IMR-90 (cell line): ENCODE measurements at regions not wholly inside any gene's neighbourhood (a gene's known extent, or its start where the extent isn't known, plus 50 kb on each side); places are given as distances from the start of the nearest gene placed in this dataset.

Experiments
- ATAC-seq: fragments of 200-7000 bp; cut with Tn5 transposase; 2 replicates; pipeline ENCODE4 v1.9.1; 2020; ENCODE audit warnings: low read depth, mild to moderate bottlenecking, moderate library complexity
- BruUV-seq: library from RNA; stranded (reverse); fragments of 400-500 nt; replicated peaks from 2 replicates; lab custom pipeline; 2021; lab: Mats Ljungman, UMichigan
- CTCF ChIA-PET: fragments of 300-600 bp; formaldehyde crosslinking; extraction: SDS; loops from one replicate; lab custom pipeline; 2021; ENCODE audit warnings: antibody characterized with exemption; lab: Yijun Ruan, JAX
- POLR2A ChIA-PET: fragments of 300-600 bp; sonication (Branson Sonifier 250); formaldehyde crosslinking; loops from one replicate; lab custom pipeline; 2022; ENCODE audit warnings: antibody characterized with exemption; ENCODE audit not compliant: unreplicated experiment; lab: Charles Lee
- DNase-seq: peaks from one replicate; pipeline ENCODE4 v3.0.0; 2013
- H2AFZ ChIP-seq: replicated peaks from 2 replicates; pipeline ENCODE3; 2013; ENCODE audit warnings: low read length, mild to moderate bottlenecking; ENCODE audit not compliant: poor library complexity
- H2AK5ac ChIP-seq: 2 replicates; pipeline ENCODE4 v1.6.1; 2013; ENCODE audit warnings: low read depth, low read length, inconsistent platforms
- H2AK9ac ChIP-seq: replicated peaks from 2 replicates; pipeline ENCODE3; 2013; ENCODE audit warnings: mild to moderate bottlenecking, low read depth, low read length, moderate library complexity; ENCODE audit not compliant: poor library complexity
- H2BK120ac ChIP-seq: 2 replicates; pipeline ENCODE4 v1.6.1; 2013; ENCODE audit warnings: low read depth, low read length, inconsistent platforms
- H2BK15ac ChIP-seq: 3 replicates; pipeline ENCODE4 v1.6.1; 2013; ENCODE audit warnings: low read depth, low read length, inconsistent platforms
- H2BK20ac ChIP-seq: 2 replicates; pipeline ENCODE4 v1.6.1; 2013; ENCODE audit warnings: low read depth, mild to moderate bottlenecking, inconsistent platforms, low read length, moderate library complexity
- H2BK5ac ChIP-seq: 2 replicates; pipeline ENCODE4 v1.6.1; 2013; ENCODE audit warnings: mild to moderate bottlenecking, low read depth, low read length, inconsistent platforms; ENCODE audit not compliant: poor library complexity, severe bottlenecking
- H3K14ac ChIP-seq: replicated peaks from 2 replicates; pipeline ENCODE4 v1.6.1; 2013; ENCODE audit warnings: low read depth, low read length, inconsistent platforms
- H3K18ac ChIP-seq: 2 replicates; pipeline ENCODE4 v1.6.1; 2013; ENCODE audit warnings: low read depth, low read length, control low read depth
- H3K23ac ChIP-seq: 2 replicates; pipeline ENCODE4 v1.6.1; 2013; ENCODE audit warnings: low read depth, low read length, inconsistent platforms
- H3K27ac ChIP-seq: 2 replicates; pipeline ENCODE4 v1.5.1; 2013; ENCODE audit warnings: mild to moderate bottlenecking, control low read depth, low read length; ENCODE audit not compliant: insufficient read depth
- H3K27me3 ChIP-seq: 2 replicates; pipeline ENCODE4 v1.6.1; 2013; ENCODE audit warnings: low read length; ENCODE audit not compliant: control insufficient read depth, insufficient read depth
- H3K36me3 ChIP-seq: 2 replicates; pipeline ENCODE4 v1.6.1; 2013; ENCODE audit warnings: low read length, mixed read lengths; ENCODE audit not compliant: control insufficient read depth, insufficient read depth
- H3K4ac ChIP-seq: 2 replicates; pipeline ENCODE4 v1.6.1; 2013; ENCODE audit warnings: low read depth, low read length, inconsistent platforms
- H3K4me1 ChIP-seq: 2 replicates; pipeline ENCODE4 v1.6.1; 2013; ENCODE audit warnings: low read length, mixed read lengths; ENCODE audit not compliant: control insufficient read depth, insufficient read depth
- H3K4me2 ChIP-seq: 2 replicates; pipeline ENCODE4 v1.6.1; 2013; ENCODE audit warnings: low read depth, mild to moderate bottlenecking, control low read depth, low read length, moderate library complexity
- H3K4me3 ChIP-seq: 2 replicates; pipeline ENCODE4 v1.5.1; 2013; ENCODE audit warnings: low read depth, mild to moderate bottlenecking, control low read depth, low read length, moderate library complexity; ENCODE audit not compliant: insufficient read depth
- H3K56ac ChIP-seq: 2 replicates; pipeline ENCODE4 v1.6.1; 2013; ENCODE audit warnings: low read length, inconsistent platforms; ENCODE audit not compliant: insufficient read depth; ENCODE audit errors: extremely low read depth
- H3K79me1 ChIP-seq, 2 experiments: 2 replicates each; pipeline ENCODE4 v1.6.1; 2013; ENCODE audit warnings: low read length in 2 of 2, inconsistent platforms in 1 of 2, low read depth in 1 of 2
- H3K9ac ChIP-seq: 2 replicates; pipeline ENCODE4 v1.6.1; 2013; ENCODE audit warnings: low read depth, low read length, control low read depth
- H3K9me1 ChIP-seq: 2 replicates; pipeline ENCODE4 v1.6.1; 2013; ENCODE audit warnings: low read length, inconsistent platforms; ENCODE audit not compliant: insufficient read depth
- H3K9me3 ChIP-seq: 2 replicates; pipeline ENCODE4 v1.6.1; 2013; ENCODE audit warnings: low read length; ENCODE audit not compliant: control insufficient read depth, insufficient read depth
- H4K20me1 ChIP-seq: 2 replicates; pipeline ENCODE4 v1.6.1; 2013; ENCODE audit warnings: low read length, inconsistent platforms; ENCODE audit not compliant: insufficient read depth
- H4K5ac ChIP-seq: 2 replicates; pipeline ENCODE4 v1.6.1; 2013; ENCODE audit warnings: mild to moderate bottlenecking, low read depth, low read length, control low read depth
- H4K8ac ChIP-seq, 2 experiments: 2 replicates each; pipeline ENCODE4 v1.6.1; 2013; ENCODE audit warnings: low read depth in 2 of 2, low read length in 2 of 2, control low read depth in 1 of 2, inconsistent platforms in 1 of 2
- H4K91ac ChIP-seq: 2 replicates; pipeline ENCODE4 v1.6.1; 2013; ENCODE audit warnings: low read depth, low read length, inconsistent platforms; ENCODE audit not compliant: insufficient read depth
- BHLHE40 ChIP-seq: fragments of 150-350 bp; IDR thresholded peaks from 2 replicates; pipeline ENCODE4 v1.6.1; 2016; ENCODE audit warnings: mild to moderate bottlenecking, low read depth, low read length
- CEBPB ChIP-seq: IDR thresholded peaks from 2 replicates; pipeline ENCODE4 v1.6.1; 2012; ENCODE audit warnings: low read depth, low read length, improper control_type of control experiment
- CHD1 ChIP-seq: IDR thresholded peaks from 2 replicates; pipeline ENCODE4 v1.6.1; 2012; ENCODE audit warnings: low read depth, low read length, improper control_type of control experiment
- ELK1 ChIP-seq: fragments of 150-350 bp; IDR thresholded peaks from 2 replicates; pipeline ENCODE4 v1.6.1; 2016; ENCODE audit warnings: low read depth, mild to moderate bottlenecking, low read length, moderate library complexity, borderline replicate concordance
- MAZ ChIP-seq: IDR thresholded peaks from 2 replicates; pipeline ENCODE4 v1.6.1; 2012; ENCODE audit warnings: low read depth, mild to moderate bottlenecking, low read length, improper control_type of control experiment, moderate library complexity, borderline replicate concordance
- POLR2A ChIP-seq: IDR thresholded peaks from 2 replicates; pipeline ENCODE4 v1.6.1; 2012; ENCODE audit warnings: mild to moderate bottlenecking, low read depth, low read length
- RCOR1 ChIP-seq: IDR thresholded peaks from 2 replicates; pipeline ENCODE4 v1.6.1; 2012; ENCODE audit warnings: mild to moderate bottlenecking, low read length, improper control_type of control experiment; ENCODE audit not compliant: insufficient replicate concordance
- WGBS, 2 experiments: methylation state at CpG; one replicate each; pipeline versions ENCODE4 v1.1.5 to v1.1.7; 2013; ENCODE audit warnings: missing lambda C conversion rate in 2 of 2; ENCODE audit not compliant: insufficient read length in 1 of 2; ENCODE audit errors: extremely low coverage in 2 of 2; 5-methylcytosine and 5-hydroxymethylcytosine counted together
- dilution Hi-C: fragments of 300-500 bp; cut with HindIII; formaldehyde crosslinking; loops from one replicate; pipeline ENCODE4 v1.14.3; 2018; ENCODE audit warnings: low sequenced_read_pairs; ENCODE audit not compliant: unreplicated experiment
- in situ Hi-C: fragments of 300-500 bp; cut with MboI; formaldehyde crosslinking; loops from 3 replicates; pipeline ENCODE4 v1.14.3; 2019; ENCODE audit warnings: low sequenced_read_pairs, inconsistent platforms, mixed read lengths
- intact Hi-C: fragments of 100-400 bp; cut with micrococcal nuclease; formaldehyde crosslinking; loops from 2 replicates; pipeline ENCODE4 v1.10.0; 2022

DNA sequence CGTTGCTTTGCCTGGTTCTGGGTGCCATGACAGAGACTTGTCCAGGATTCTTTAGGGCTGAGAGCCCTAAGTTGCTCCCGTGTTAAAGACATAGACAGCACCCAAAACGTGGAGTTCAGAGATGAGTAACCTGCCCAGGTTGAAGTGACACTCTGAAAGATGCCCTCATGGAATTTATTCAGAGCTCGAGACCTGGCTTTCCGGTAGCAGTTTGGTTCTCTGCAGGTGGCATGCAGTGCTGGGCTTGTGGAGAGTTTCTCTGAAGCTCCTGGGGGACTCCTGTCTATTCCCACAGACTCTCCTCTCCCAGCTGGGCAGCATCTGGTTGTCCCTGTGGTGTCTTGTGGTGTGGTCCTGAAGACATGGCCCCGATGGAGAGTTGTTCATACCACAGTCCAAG, 241.0 kb downstream of the RHOU start:
- Histone ChIP-seq H3K4me2 (no peak overlapping the region), H3K4me3 (no peak overlapping the region), H3K79me1 (no peaks in the 10 kb centered on the region), H3K36me3 (no peaks in the 10 kb centered on the region), H3K27me3 (no peaks in the 10 kb centered on the region), H3K27ac (no peak overlapping the region), H4K5ac (no peak overlapping the region), H3K9me3 (no peaks in the 10 kb centered on the region), H3K9me1 (0 out of 2 replicates have a peak, but pooled peaks cover 6% of the 10 kb centered on the region), H2BK20ac (no peak overlapping the region), H3K4me1 (peaks cover 8% of the 10 kb centered on the region; the same call in 1 of the 2 replicates), H3K23ac (no peak overlapping the region), H3K56ac (no peak overlapping the region), H3K9ac (no peak overlapping the region), H4K20me1 (no peaks in the 10 kb centered on the region), H2BK15ac (no peak overlapping the region), H3K4ac (no peak overlapping the region), H3K14ac (no peak overlapping the region), H4K91ac (no peak overlapping the region), H3K18ac (no peak overlapping the region), H2BK120ac (no peak overlapping the region), H2AK9ac (no peak overlapping the region), H4K8ac (no peak overlapping the region), H2AFZ (no peak overlapping the region), H2BK5ac (no peak overlapping the region), H2AK5ac (no peak overlapping the region)
- ChIA-PET CTCF (no interaction called here), POLR2A (no interaction called here)
- 95% methylated on average over 2 of the region's 6 CpGs; no CpG with 5 or more reads in 1 of the 2 experiments for whole genome bisulfite sequencing, 2 experiments
- in situ Hi-C loops = no loop called here
- intact Hi-C loops = no loop called here
- no peak for DNase-seq
- dilution Hi-C loops = no loop called here
- no peak for TF ChIP-seq MAZ
- TF ChIP-seq CHD1 = no peak
- TF ChIP-seq BHLHE40 = no peak
- no peak for TF ChIP-seq POLR2A
- TF ChIP-seq CEBPB = no peak
- TF ChIP-seq RCOR1 = no peak
- TF ChIP-seq ELK1 = no peak
- ATAC-seq = no peak
- BruUV-seq = no TSS peak
